ENCODE measurements at regions not wholly inside any gene's neighbourhood (a gene's known extent, or its start where the extent isn't known, plus 50 kb on each side); places are given as distances from the start of the nearest gene placed in this dataset.

- H3K9ac ChIP-seq (ENCODE audit: low read length): no peak overlapping the region
- H3K9me2 ChIP-seq (replicated peaks; ENCODE audit: low read length): no peaks in the 10 kb centered on the region
- H3K36me3 ChIP-seq (ENCODE audit: low read depth, low read length): no peaks in the 10 kb centered on the region
- H4K20me1 ChIP-seq (ENCODE audit: low read length): no peaks in the 10 kb centered on the region
- H3F3A ChIP-seq (ENCODE audit: low read length, unreplicated experiment): no peaks in the 10 kb centered on the region
- no peak overlapping the region for H3K27ac ChIP-seq (ENCODE audit: low read length)
- H3K79me2 ChIP-seq (ENCODE audit: low read length): no peaks in the 10 kb centered on the region
- TF ChIP-seq CTCF (conservative IDR thresholded peaks at IDR 0.05; ENCODE audit: low read depth, low read length) (no peak), EZH2 (IDR thresholded peaks at IDR 0.05; ENCODE audit: low read length, unreplicated experiment) (no peak), EZH2phosphoT487 (IDR thresholded peaks at IDR 0.05; ENCODE audit: borderline replicate concordance, low read length) (no peak)
- H3K4me3 ChIP-seq (ENCODE audit: low read length): no peak overlapping the region
- intact Hi-C loops (cut with micrococcal nuclease): no loop called here
- ChIA-PET CTCF (no interaction called here), POLR2A (ENCODE audit: unreplicated experiment) (no interaction called here)
- H3K4me2 ChIP-seq (ENCODE audit: low read length): no peak overlapping the region
- no peaks in the 10 kb centered on the region for H3K27me3 ChIP-seq (ENCODE audit: low read length)
- DNase-seq (no peak), ATAC-seq (no peak)
- no TSS peak for BruUV-seq (replicated peaks)
- no peak overlapping the region for H2AFZ ChIP-seq (ENCODE audit: low read length)
- H3K9me3 ChIP-seq (ENCODE audit: low read length): no peaks in the 10 kb centered on the region
- no peaks in the 10 kb centered on the region for H3K4me1 ChIP-seq (ENCODE audit: insufficient read depth, low read length)
These were observed 376.2 kb upstream of the MGMT start for GRCh38 chr10:129090618-129091366.

GRCh38 chr10:129093641-129094040, 373.4 kb upstream of the MGMT start:
- no TSS peak for BruUV-seq (replicated peaks)
- H3K27me3 ChIP-seq (ENCODE audit: low read length): no peaks in the 10 kb centered on the region
- intact Hi-C loops (cut with micrococcal nuclease): no loop called here

More at GRCh38 chr10:129093641-129094040, 373.4 kb upstream of the MGMT start:
- Histone ChIP-seq H3K9me2 (replicated peaks; ENCODE audit: low read length) (no peaks in the 10 kb centered on the region), H3F3A (ENCODE audit: low read length, unreplicated experiment) (no peaks in the 10 kb centered on the region), H3K4me2 (ENCODE audit: low read length) (no peak overlapping the region), H3K36me3 (ENCODE audit: low read depth, low read length) (no peaks in the 10 kb centered on the region), H3K79me2 (ENCODE audit: low read length) (no peaks in the 10 kb centered on the region), H3K4me1 (ENCODE audit: insufficient read depth, low read length) (no peaks in the 10 kb centered on the region), H3K9me3 (ENCODE audit: low read length) (no peaks in the 10 kb centered on the region), H3K9ac (ENCODE audit: low read length) (no peak overlapping the region), H2AFZ (ENCODE audit: low read length) (no peak overlapping the region), H4K20me1 (ENCODE audit: low read length) (no peaks in the 10 kb centered on the region), H3K4me3 (ENCODE audit: low read length) (no peak overlapping the region), H3K27ac (ENCODE audit: low read length) (no peak overlapping the region)
- no peak for ATAC-seq
- CTCF ChIA-PET: no interaction called here
- DNase-seq: no peak
- POLR2A ChIA-PET (ENCODE audit: unreplicated experiment): no interaction called here
- TF ChIP-seq EZH2 (IDR thresholded peaks at IDR 0.05; ENCODE audit: low read length, unreplicated experiment): no peak
- no peak for TF ChIP-seq CTCF (conservative IDR thresholded peaks at IDR 0.05; ENCODE audit: low read depth, low read length)
- no peak for TF ChIP-seq EZH2phosphoT487 (IDR thresholded peaks at IDR 0.05; ENCODE audit: borderline replicate concordance, low read length)

All from PC-3 (cell line).